AG04449 (cell line): ENCODE measurements at regions not wholly inside any gene's neighbourhood (a gene's known extent, or its start where the extent isn't known, plus 50 kb on each side); places are given as distances from the start of the nearest gene placed in this dataset.
"Not testable (repeated sequence)": the region's sequence is repeated elsewhere in the genome, so short reads cannot be mapped to it uniquely, and the experiment has no call there.

ENCODE experiments used
- CTCF ChIA-PET: fragments of 350-600 bp; formaldehyde crosslinking; extraction: SDS; loops from one replicate; lab custom pipeline; 2021; ENCODE audit warnings: antibody characterized with exemption; lab: Yijun Ruan, JAX
- POLR2A ChIA-PET: fragments of 400-600, 350-600 bp; formaldehyde crosslinking; extraction: SDS; loops from one replicate; lab custom pipeline; 2020; ENCODE audit warnings: antibody characterized with exemption, inconsistent platforms; lab: Yijun Ruan, JAX
- DNase-seq: peaks from one replicate; pipeline ENCODE4 v3.0.0-alpha.2; 2010; ENCODE audit warnings: low read depth, low spot score
- H3K4me3 ChIP-seq: 2 replicates; pipeline ENCODE4 v1.5.1; 2011; ENCODE audit warnings: low read depth, mild to moderate bottlenecking, control low read depth, low read length
- TF ChIP-seq, protein P1 (sequence below): IDR thresholded peaks from one replicate; pipeline ENCODE4 v1.5.1; 2011; ENCODE audit warnings: mild to moderate bottlenecking, moderate library complexity, low read length, control low read depth, inconsistent platforms; ENCODE audit not compliant: insufficient read depth; ENCODE audit errors: missing control alignments

GRCh38 chr3:86420990-86421739 lies 569.8 kb downstream of the VGLL3 start:
- ChIA-PET POLR2A (no interaction called here), CTCF (no interaction called here)
- DNase-seq = no peak
- TF ChIP-seq, protein P1, sequence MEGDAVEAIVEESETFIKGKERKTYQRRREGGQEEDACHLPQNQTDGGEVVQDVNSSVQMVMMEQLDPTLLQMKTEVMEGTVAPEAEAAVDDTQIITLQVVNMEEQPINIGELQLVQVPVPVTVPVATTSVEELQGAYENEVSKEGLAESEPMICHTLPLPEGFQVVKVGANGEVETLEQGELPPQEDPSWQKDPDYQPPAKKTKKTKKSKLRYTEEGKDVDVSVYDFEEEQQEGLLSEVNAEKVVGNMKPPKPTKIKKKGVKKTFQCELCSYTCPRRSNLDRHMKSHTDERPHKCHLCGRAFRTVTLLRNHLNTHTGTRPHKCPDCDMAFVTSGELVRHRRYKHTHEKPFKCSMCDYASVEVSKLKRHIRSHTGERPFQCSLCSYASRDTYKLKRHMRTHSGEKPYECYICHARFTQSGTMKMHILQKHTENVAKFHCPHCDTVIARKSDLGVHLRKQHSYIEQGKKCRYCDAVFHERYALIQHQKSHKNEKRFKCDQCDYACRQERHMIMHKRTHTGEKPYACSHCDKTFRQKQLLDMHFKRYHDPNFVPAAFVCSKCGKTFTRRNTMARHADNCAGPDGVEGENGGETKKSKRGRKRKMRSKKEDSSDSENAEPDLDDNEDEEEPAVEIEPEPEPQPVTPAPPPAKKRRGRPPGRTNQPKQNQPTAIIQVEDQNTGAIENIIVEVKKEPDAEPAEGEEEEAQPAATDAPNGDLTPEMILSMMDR = no peak
- H3K4me3 ChIP-seq = no peak overlapping the region

GRCh38 chr3:86418861-86419260 lies 572.1 kb downstream of the VGLL3 start:
- TF ChIP-seq, protein P1 = no peak
- H3K4me3 ChIP-seq = no peak overlapping the region
- CTCF ChIA-PET = no interaction called here
- no peak for DNase-seq
- POLR2A ChIA-PET = no interaction called here

DNA sequence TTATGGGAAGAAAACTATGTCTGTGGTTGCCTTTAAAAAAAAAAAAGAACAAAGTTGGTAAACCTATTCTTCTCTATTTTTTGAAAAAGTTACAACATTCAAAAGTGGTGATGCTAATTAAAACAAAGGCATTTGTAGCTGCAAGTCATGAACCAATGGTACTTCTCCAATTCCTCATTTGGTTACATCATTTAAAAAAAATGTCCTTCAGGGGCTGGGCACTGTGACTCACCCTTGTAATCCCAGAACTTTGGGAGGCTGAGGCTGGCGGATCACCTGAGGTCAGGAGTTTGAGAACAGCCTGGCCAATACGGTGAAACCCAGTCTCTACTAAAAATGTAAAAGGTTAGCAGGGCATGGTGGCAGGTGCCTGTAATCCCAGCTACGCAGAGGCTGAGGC lies 574.6 kb downstream of the VGLL3 start:
- CTCF ChIA-PET = no interaction called here
- POLR2A ChIA-PET = no interaction called here
- TF ChIP-seq, protein P1 = no peak
- DNase-seq = no peak
- no peak overlapping the region for H3K4me3 ChIP-seq

DNA sequence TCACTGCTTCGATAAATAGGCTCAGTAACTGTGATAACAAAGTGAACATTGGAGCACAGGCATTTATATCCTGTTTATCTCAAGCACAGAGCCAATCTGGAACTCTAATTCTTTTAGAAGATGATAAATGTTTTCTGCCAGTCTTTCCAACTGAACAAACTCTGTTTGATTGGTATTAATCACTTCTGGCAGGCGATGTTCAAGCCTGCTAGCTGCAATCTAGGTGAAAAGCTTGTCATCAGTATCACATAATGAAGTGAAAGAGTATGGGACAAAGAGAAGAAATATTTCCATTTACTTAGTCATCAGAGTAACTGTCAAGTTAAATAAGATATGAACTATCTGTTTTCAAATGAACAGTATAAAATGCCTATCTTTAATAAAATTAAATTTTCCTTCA lies 577.3 kb downstream of the VGLL3 start:
- DNase-seq = no peak
- ChIA-PET CTCF (no interaction called here), POLR2A (no interaction called here)
- H3K4me3 ChIP-seq = no peak overlapping the region
- TF ChIP-seq, protein P1 = no peak

- no peak for DNase-seq
- TF ChIP-seq, protein P1 = no peak
- ChIA-PET POLR2A (no interaction called here), CTCF (no interaction called here)
- H3K4me3 ChIP-seq = no peak overlapping the region
These were observed 580.4 kb downstream of the VGLL3 start for GRCh38 chr3:86410587-86410986.

DNA sequence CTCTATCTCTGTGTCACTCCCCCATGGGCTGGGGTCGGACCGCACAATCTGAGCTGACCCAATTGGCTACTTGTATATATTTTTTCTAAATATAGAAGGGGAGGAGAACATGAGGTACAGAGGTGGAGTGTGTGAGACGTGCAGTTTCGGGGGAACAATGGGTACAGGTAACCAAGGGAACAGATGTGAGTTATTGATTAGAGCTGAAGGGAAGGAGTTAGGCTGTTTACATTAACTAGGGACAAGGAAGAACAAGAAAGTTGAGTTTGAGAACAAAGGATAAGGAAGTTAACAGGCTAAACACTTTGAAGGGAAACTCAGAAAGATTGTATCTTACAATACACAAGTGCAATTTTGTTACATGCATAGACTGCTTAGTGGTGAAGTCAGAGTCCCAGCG lies 601.2 kb downstream of the VGLL3 start:
- POLR2A ChIA-PET, CTCF ChIA-PET, H3K4me3 ChIP-seq, DNase-seq: not testable (repeated sequence)

GRCh38 chr3:86388820-86389219 lies 602.1 kb downstream of the VGLL3 start:
- ChIA-PET CTCF (no interaction called here), POLR2A (no interaction called here)
- TF ChIP-seq, protein P1 = no peak
- no peak for DNase-seq
- H3K4me3 ChIP-seq = no peak overlapping the region
